ENCODE measurements at regions not wholly inside any gene's neighbourhood (a gene's known extent, or its start where the extent isn't known, plus 50 kb on each side); places are given as distances from the start of the nearest gene placed in this dataset.
A peak's percentile ranks its signal among the peaks of the same experiment; 100 is the strongest.
"Not testable (repeated sequence)": the region's sequence is repeated elsewhere in the genome, so short reads cannot be mapped to it uniquely, and the experiment has no call there.

DNA sequence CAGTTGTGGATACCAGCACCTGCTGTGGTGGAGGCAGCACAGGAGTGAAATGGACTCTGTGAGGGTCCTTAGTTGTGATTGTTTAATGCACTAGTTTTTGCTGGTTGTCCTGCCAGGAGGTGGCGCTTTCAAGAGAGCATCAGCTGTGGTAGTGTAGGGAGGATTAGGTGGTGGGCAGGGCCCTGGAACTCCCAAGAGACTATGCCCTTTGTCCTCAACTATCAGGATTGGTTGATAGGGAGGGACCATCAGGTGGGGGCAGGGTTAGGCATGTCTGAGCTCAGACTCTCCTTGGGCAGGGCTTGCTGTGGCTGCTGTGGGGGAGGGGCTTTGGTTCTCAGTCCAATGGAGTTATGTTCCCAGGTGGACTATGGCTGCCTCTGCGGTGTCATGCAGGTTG, 121.9 kb downstream of the RRAGB start:
- Histone ChIP-seq H3K9ac (no peak overlapping the region), H3K4me1 (no peaks in the 10 kb centered on the region), H3K4me3 (no peak overlapping the region), H3K36me3 (no peaks in the 10 kb centered on the region), H4K20me1 (ENCODE audit: low read depth) (no peaks in the 10 kb centered on the region), H3K9me3 (ENCODE audit: low read depth) (peaks cover 1% of the 10 kb centered on the region), H2AFZ (replicated peaks) (no peak overlapping the region), H3K27ac (no peak overlapping the region), H3K4me2 (no peak overlapping the region), H3K27me3 (no peaks in the 10 kb centered on the region), H3K79me2 (ENCODE audit: low read depth) (no peaks in the 10 kb centered on the region), H3F3A (ENCODE audit: low read depth) (no peaks in the 10 kb centered on the region)
- DNase-seq (ENCODE audit: low spot score): peak; percentile 5
- H3K4me3 Mint-ChIP-seq: no peak overlapping the region
- H3K9me3 Mint-ChIP-seq: peaks cover 5% of the 10 kb centered on the region
- H3K36me3 Mint-ChIP-seq: no peaks in the 10 kb centered on the region
- TF ChIP-seq, protein P1, sequence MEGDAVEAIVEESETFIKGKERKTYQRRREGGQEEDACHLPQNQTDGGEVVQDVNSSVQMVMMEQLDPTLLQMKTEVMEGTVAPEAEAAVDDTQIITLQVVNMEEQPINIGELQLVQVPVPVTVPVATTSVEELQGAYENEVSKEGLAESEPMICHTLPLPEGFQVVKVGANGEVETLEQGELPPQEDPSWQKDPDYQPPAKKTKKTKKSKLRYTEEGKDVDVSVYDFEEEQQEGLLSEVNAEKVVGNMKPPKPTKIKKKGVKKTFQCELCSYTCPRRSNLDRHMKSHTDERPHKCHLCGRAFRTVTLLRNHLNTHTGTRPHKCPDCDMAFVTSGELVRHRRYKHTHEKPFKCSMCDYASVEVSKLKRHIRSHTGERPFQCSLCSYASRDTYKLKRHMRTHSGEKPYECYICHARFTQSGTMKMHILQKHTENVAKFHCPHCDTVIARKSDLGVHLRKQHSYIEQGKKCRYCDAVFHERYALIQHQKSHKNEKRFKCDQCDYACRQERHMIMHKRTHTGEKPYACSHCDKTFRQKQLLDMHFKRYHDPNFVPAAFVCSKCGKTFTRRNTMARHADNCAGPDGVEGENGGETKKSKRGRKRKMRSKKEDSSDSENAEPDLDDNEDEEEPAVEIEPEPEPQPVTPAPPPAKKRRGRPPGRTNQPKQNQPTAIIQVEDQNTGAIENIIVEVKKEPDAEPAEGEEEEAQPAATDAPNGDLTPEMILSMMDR (IDR thresholded peaks at IDR 0.05): peak; percentile 15
- TF ChIP-seq EZH2phosphoT487 (IDR thresholded peaks at IDR 0.05): no peak
- no peak overlapping the region for H3K27ac Mint-ChIP-seq
- no peaks in the 10 kb centered on the region for H3K27me3 Mint-ChIP-seq (ENCODE audit: insufficient read depth, low read depth)
- no peaks in the 10 kb centered on the region for H3K4me1 Mint-ChIP-seq

DNA sequence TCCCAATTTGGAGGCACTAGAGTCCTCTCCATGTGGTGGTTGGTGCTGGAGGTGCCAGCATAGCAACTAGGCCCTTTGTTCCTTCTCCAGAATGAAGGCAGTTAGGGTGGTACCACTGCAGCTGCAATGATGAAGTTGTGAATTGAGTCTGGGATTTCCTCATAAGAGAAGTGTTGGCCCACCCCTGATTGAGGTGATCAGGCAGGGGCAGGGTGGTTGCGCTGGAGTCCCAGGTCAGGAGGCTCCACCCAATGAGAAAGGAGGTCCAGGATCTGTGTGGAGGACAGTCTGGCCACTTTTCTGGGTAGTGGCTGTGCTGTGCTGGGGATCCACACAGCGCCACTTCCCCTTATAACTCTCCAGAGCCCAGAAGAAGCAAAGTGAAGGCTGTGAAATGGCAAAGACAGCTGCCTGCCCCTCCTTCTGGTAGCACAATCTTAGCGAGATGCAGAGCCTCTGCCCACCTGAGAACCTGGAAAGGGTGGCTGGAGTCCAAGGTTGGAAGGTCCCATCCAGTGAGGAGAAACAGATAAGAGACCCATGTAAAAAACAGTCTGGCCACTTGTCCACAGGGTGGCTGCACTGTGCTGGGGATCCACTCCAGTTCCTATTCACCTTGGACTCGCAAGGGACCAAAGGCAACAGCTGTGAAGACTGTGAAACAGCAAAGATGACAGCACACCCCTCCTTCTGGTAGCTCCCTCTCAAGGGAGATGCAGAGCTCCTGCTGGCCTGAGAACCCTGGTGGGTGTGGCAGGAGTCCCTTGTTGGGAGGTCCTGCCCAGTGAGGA, 124.6 kb downstream of the RRAGB start:
- Mint-ChIP-seq H3K27me3 (ENCODE audit: insufficient read depth, low read depth) (no peaks in the 10 kb centered on the region), H3K4me3 (no peak overlapping the region), H3K36me3 (no peaks in the 10 kb centered on the region), H3K4me1 (no peaks in the 10 kb centered on the region), H3K9me3 (peaks cover 5% of the 10 kb centered on the region), H3K27ac (no peak overlapping the region)
- Histone ChIP-seq H3K9me3 (ENCODE audit: low read depth) (peaks cover 3% of the 10 kb centered on the region), H2AFZ (replicated peaks) (no peak overlapping the region), H3K4me3 (no peak overlapping the region), H3K4me1 (no peaks in the 10 kb centered on the region), H4K20me1 (ENCODE audit: low read depth) (no peaks in the 10 kb centered on the region), H3K4me2 (no peak overlapping the region), H3K27me3 (no peaks in the 10 kb centered on the region), H3K79me2 (ENCODE audit: low read depth) (no peaks in the 10 kb centered on the region), H3K9ac (no peak overlapping the region), H3K27ac (no peak overlapping the region), H3F3A (ENCODE audit: low read depth) (no peaks in the 10 kb centered on the region), H3K36me3 (no peaks in the 10 kb centered on the region)
- DNase-seq (ENCODE audit: low spot score): no peak
- TF ChIP-seq, protein P1 (IDR thresholded peaks at IDR 0.05): no peak
- no peak for TF ChIP-seq EZH2 (IDR thresholded peaks at IDR 0.05)
- TF ChIP-seq EZH2phosphoT487 (IDR thresholded peaks at IDR 0.05): no peak

DNA sequence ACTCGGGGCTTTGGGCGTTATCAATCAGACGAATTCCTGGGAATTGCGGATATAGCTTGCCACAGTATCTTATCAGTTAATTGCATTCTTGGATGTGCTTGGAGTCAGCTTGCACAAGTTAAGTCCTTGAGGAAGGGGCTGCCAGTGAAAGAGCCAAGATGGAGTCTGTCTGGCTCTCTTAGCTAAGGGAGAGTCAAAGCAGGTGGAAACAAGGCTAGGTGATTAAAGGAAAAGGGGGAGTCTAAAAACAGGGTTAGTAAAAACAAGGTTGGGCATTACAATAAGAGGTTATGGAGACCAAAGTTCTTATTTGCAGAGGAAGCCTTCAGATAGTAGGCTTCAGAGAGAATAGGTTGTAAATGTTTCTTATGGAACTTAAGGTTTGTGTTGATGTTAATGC, 149.2 kb downstream of the RRAGB start:
- not testable (repeated sequence) for H4K20me1 ChIP-seq (ENCODE audit: low read depth); H3K4me1 Mint-ChIP-seq; H3K36me3 Mint-ChIP-seq; H3K9me3 ChIP-seq (ENCODE audit: low read depth); H3K9ac ChIP-seq; H2AFZ ChIP-seq (replicated peaks); H3K4me3 Mint-ChIP-seq; H3K27me3 ChIP-seq; H3K27ac Mint-ChIP-seq; H3K79me2 ChIP-seq (ENCODE audit: low read depth); H3K27ac ChIP-seq; H3F3A ChIP-seq (ENCODE audit: low read depth); H3K36me3 ChIP-seq; H3K4me1 ChIP-seq; H3K9me3 Mint-ChIP-seq; DNase-seq (ENCODE audit: low spot score); H3K4me3 ChIP-seq; H3K27me3 Mint-ChIP-seq (ENCODE audit: insufficient read depth, low read depth); H3K4me2 ChIP-seq

DNA sequence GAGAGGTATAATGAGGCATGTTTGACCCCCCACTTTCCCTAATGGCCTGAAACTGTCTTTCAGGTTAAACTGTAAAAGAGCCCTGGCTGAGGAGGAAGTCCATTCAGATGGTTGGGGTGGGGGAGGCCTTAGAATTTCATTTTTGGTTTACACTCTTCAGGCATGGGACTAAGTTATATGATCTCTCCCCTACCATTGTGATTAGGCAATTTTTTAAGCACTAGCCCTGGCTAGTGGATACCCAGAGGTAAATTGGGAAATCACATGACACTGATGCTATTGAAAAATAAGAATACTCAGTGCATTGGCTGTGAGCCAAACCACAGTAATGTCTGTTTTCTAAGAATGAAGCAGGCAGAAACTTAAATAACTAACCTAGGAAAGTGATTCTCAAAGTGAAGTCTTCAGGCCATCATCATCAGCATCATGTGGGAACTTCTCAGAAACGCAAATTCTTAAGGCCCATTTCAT, 149.7 kb downstream of the RRAGB start:
- TF ChIP-seq EZH2 (IDR thresholded peaks at IDR 0.05) (no peak), EZH2phosphoT487 (IDR thresholded peaks at IDR 0.05) (no peak)
- TF ChIP-seq, protein P1 (IDR thresholded peaks at IDR 0.05): no peak
- no peaks in the 10 kb centered on the region for H3K27me3 Mint-ChIP-seq (ENCODE audit: insufficient read depth, low read depth)
- no peaks in the 10 kb centered on the region for H3K4me1 Mint-ChIP-seq
- H3K27ac Mint-ChIP-seq: no peak overlapping the region
- no peaks in the 10 kb centered on the region for H3K36me3 ChIP-seq
- H3K9me3 Mint-ChIP-seq: no peaks in the 10 kb centered on the region
- no peaks in the 10 kb centered on the region for H3K9me3 ChIP-seq (ENCODE audit: low read depth)
- no peaks in the 10 kb centered on the region for H4K20me1 ChIP-seq (ENCODE audit: low read depth)
- no peaks in the 10 kb centered on the region for H3K4me1 ChIP-seq
- H3K27me3 ChIP-seq: no peaks in the 10 kb centered on the region
- no peak overlapping the region for H3K4me3 Mint-ChIP-seq
- H3K9ac ChIP-seq: no peak overlapping the region
- no peak overlapping the region for H3K4me2 ChIP-seq
- H3K79me2 ChIP-seq (ENCODE audit: low read depth): no peaks in the 10 kb centered on the region
- no peak overlapping the region for H3K27ac ChIP-seq
- no peak overlapping the region for H2AFZ ChIP-seq (replicated peaks)
- H3K36me3 Mint-ChIP-seq: no peaks in the 10 kb centered on the region
- DNase-seq (ENCODE audit: low spot score): no peak
- no peaks in the 10 kb centered on the region for H3F3A ChIP-seq (ENCODE audit: low read depth)
- no peak overlapping the region for H3K4me3 ChIP-seq

Data from neural progenitor cell (in vitro differentiated cells).